ENCODE measurements at regions not wholly inside any gene's neighbourhood (a gene's known extent, or its start where the extent isn't known, plus 50 kb on each side); places are given as distances from the start of the nearest gene placed in this dataset.

- TF ChIP-seq EZH2 (IDR thresholded peaks at IDR 0.05; ENCODE audit: borderline replicate concordance, low read depth, low read length, severe bottlenecking) = no peak
- TF ChIP-seq, protein P1, sequence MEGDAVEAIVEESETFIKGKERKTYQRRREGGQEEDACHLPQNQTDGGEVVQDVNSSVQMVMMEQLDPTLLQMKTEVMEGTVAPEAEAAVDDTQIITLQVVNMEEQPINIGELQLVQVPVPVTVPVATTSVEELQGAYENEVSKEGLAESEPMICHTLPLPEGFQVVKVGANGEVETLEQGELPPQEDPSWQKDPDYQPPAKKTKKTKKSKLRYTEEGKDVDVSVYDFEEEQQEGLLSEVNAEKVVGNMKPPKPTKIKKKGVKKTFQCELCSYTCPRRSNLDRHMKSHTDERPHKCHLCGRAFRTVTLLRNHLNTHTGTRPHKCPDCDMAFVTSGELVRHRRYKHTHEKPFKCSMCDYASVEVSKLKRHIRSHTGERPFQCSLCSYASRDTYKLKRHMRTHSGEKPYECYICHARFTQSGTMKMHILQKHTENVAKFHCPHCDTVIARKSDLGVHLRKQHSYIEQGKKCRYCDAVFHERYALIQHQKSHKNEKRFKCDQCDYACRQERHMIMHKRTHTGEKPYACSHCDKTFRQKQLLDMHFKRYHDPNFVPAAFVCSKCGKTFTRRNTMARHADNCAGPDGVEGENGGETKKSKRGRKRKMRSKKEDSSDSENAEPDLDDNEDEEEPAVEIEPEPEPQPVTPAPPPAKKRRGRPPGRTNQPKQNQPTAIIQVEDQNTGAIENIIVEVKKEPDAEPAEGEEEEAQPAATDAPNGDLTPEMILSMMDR (IDR thresholded peaks at IDR 0.05; ENCODE audit: borderline replicate concordance, extremely low read depth, low read length, poor library complexity, severe bottlenecking) = no peak
Observed at GRCh38 chr11:41666951-41667653, 207.7 kb upstream of the LRRC4C start.

Measured in DND-41 (cell line).